ENCODE measurements at regions not wholly inside any gene's neighbourhood (a gene's known extent, or its start where the extent isn't known, plus 50 kb on each side); places are given as distances from the start of the nearest gene placed in this dataset.

- Histone ChIP-seq H3K4me2 (ENCODE audit: low read length) (no peak overlapping the region), H3K4ac (ENCODE audit: low read depth, low read length) (no peak overlapping the region), H3K9me3 (ENCODE audit: insufficient read depth, low read depth, low read length) (peaks cover 3% of the 10 kb centered on the region), H3K36me3 (ENCODE audit: control insufficient read depth in 1 of 2, insufficient read depth in 2 of 2, low read length in 2 of 2) (no peaks in the 10 kb centered on the region), H3K23ac (ENCODE audit: low read length) (no peak overlapping the region), H2BK5ac (ENCODE audit: low read depth, low read length, poor library complexity) (no peak overlapping the region), H4K12ac (ENCODE audit: low read depth, low read length) (no peak overlapping the region), H3K9ac (ENCODE audit: low read length) (no peak overlapping the region), H3K14ac (ENCODE audit: low read length) (no peak overlapping the region), H4K8ac (ENCODE audit: low read depth, low read length) (no peak overlapping the region), H3K79me1 (ENCODE audit: low read length) (no peaks in the 10 kb centered on the region), H2BK120ac (ENCODE audit: insufficient read depth, low read length, poor library complexity) (no peak overlapping the region), H3K18ac (ENCODE audit: low read length) (no peak overlapping the region), H2AFZ (ENCODE audit: insufficient read depth, low read length, poor library complexity) (no peak overlapping the region), H3K27ac (ENCODE audit: low read depth, low read length) (no peak overlapping the region), H3K79me2 (ENCODE audit: control insufficient read depth, insufficient read depth, low read length, poor library complexity) (no peaks in the 10 kb centered on the region), H3K27me3 (ENCODE audit: insufficient read depth, low read length) (no peaks in the 10 kb centered on the region), H3K4me3 (ENCODE audit: low read depth, low read length) (no peak overlapping the region), H4K91ac (ENCODE audit: low read depth, low read length) (no peak overlapping the region), H2AK5ac (ENCODE audit: low read length) (no peak overlapping the region), H3K4me1 (ENCODE audit: control insufficient read depth in 1 of 2, insufficient read depth in 2 of 2, low read length in 2 of 2) (no peaks in the 10 kb centered on the region), H2BK12ac (ENCODE audit: low read length) (no peak overlapping the region)
- DNase-seq: peak; percentile 32 to 47
- no CpG with 5 or more reads among the region's 15 CpGs for WGBS (ENCODE audit: extremely low coverage, insufficient coverage, insufficient read length)
Observed at GRCh38 chr16:73730481-73731090, 566.0 kb upstream of the PSMD7 start.

DNA sequence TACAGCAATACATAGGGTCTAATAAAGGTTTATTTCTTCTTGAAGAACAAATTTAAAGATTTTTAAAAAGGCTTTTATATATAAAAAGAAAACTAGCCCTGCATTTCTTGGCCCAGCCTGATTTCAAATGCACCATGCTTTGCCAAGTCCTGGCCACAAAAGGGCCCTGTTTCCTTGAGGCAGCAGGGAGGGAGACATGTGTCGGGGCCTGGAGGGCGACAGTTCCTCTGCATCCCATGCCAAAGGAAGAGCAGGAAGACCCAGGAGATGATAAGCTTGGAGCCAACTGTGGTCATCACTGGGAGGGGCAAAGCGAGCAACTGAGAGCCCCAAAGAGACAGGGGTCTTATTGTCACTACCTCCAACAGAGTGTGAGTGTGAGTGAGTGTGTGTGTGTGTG is 571.5 kb upstream of the PSMD7 start:
- Histone ChIP-seq H3K4ac (ENCODE audit: low read depth, low read length) (no peak overlapping the region), H3K27ac (ENCODE audit: low read depth, low read length) (no peak overlapping the region), H2BK120ac (ENCODE audit: insufficient read depth, low read length, poor library complexity) (no peak overlapping the region), H3K79me2 (ENCODE audit: control insufficient read depth, insufficient read depth, low read length, poor library complexity) (no peaks in the 10 kb centered on the region), H3K14ac (ENCODE audit: low read length) (no peak overlapping the region), H2AK5ac (ENCODE audit: low read length) (no peak overlapping the region), H3K4me3 (ENCODE audit: low read depth, low read length) (no peak overlapping the region), H3K27me3 (ENCODE audit: insufficient read depth, low read length) (no peaks in the 10 kb centered on the region), H2BK5ac (ENCODE audit: low read depth, low read length, poor library complexity) (no peak overlapping the region), H3K9ac (ENCODE audit: low read length) (no peak overlapping the region), H3K4me1 (ENCODE audit: control insufficient read depth in 1 of 2, insufficient read depth in 2 of 2, low read length in 2 of 2) (no peaks in the 10 kb centered on the region), H4K8ac (ENCODE audit: low read depth, low read length) (no peak overlapping the region), H3K18ac (ENCODE audit: low read length) (no peak overlapping the region), H4K12ac (ENCODE audit: low read depth, low read length) (no peak overlapping the region), H2AFZ (ENCODE audit: insufficient read depth, low read length, poor library complexity) (no peak overlapping the region), H2BK12ac (ENCODE audit: low read length) (no peak overlapping the region), H3K79me1 (ENCODE audit: low read length) (no peaks in the 10 kb centered on the region), H4K91ac (ENCODE audit: low read depth, low read length) (no peak overlapping the region), H3K4me2 (ENCODE audit: low read length) (no peak overlapping the region), H3K36me3 (ENCODE audit: control insufficient read depth in 1 of 2, insufficient read depth in 2 of 2, low read length in 2 of 2) (no peaks in the 10 kb centered on the region), H3K9me3 (ENCODE audit: insufficient read depth, low read depth, low read length) (peaks cover 3% of the 10 kb centered on the region), H3K23ac (ENCODE audit: low read length) (no peak overlapping the region)
- DNase-seq: no peak
- WGBS (ENCODE audit: extremely low coverage, insufficient coverage, insufficient read length): no CpG with 5 or more reads among the region's 3 CpGs

- Histone ChIP-seq H3K18ac (ENCODE audit: low read length) (no peak overlapping the region), H2BK12ac (ENCODE audit: low read length) (no peak overlapping the region), H3K79me2 (ENCODE audit: control insufficient read depth, insufficient read depth, low read length, poor library complexity) (no peaks in the 10 kb centered on the region), H3K9ac (ENCODE audit: low read length) (no peak overlapping the region), H4K91ac (ENCODE audit: low read depth, low read length) (no peak overlapping the region), H3K23ac (ENCODE audit: low read length) (no peak overlapping the region), H3K9me3 (ENCODE audit: insufficient read depth, low read depth, low read length) (peaks cover 3% of the 10 kb centered on the region), H3K79me1 (ENCODE audit: low read length) (no peaks in the 10 kb centered on the region), H2AK5ac (ENCODE audit: low read length) (no peak overlapping the region), H3K27ac (ENCODE audit: low read depth, low read length) (no peak overlapping the region), H2AFZ (ENCODE audit: insufficient read depth, low read length, poor library complexity) (no peak overlapping the region), H2BK120ac (ENCODE audit: insufficient read depth, low read length, poor library complexity) (no peak overlapping the region), H3K4ac (ENCODE audit: low read depth, low read length) (no peak overlapping the region), H3K27me3 (ENCODE audit: insufficient read depth, low read length) (no peaks in the 10 kb centered on the region), H4K12ac (ENCODE audit: low read depth, low read length) (no peak overlapping the region), H2BK5ac (ENCODE audit: low read depth, low read length, poor library complexity) (no peak overlapping the region), H3K14ac (ENCODE audit: low read length) (no peak overlapping the region), H3K4me2 (ENCODE audit: low read length) (no peak overlapping the region), H4K8ac (ENCODE audit: low read depth, low read length) (no peak overlapping the region), H3K4me3 (ENCODE audit: low read depth, low read length) (no peak overlapping the region), H3K36me3 (ENCODE audit: control insufficient read depth in 1 of 2, insufficient read depth in 2 of 2, low read length in 2 of 2) (no peaks in the 10 kb centered on the region), H3K4me1 (ENCODE audit: control insufficient read depth in 1 of 2, insufficient read depth in 2 of 2, low read length in 2 of 2) (no peaks in the 10 kb centered on the region)
- no peak for DNase-seq
- no CpG with 5 or more reads among the region's 2 CpGs for WGBS (ENCODE audit: extremely low coverage, insufficient coverage, insufficient read length)
Observed at GRCh38 chr16:73724503-73724902, 572.1 kb upstream of the PSMD7 start.

- no peaks in the 10 kb centered on the region for H3K27me3 ChIP-seq (ENCODE audit: insufficient read depth, low read length)
- no peaks in the 10 kb centered on the region for H3K79me1 ChIP-seq (ENCODE audit: low read length)
- no peak overlapping the region for H4K91ac ChIP-seq (ENCODE audit: low read depth, low read length)
- H3K27ac ChIP-seq (ENCODE audit: low read depth, low read length): no peak overlapping the region
- H2BK120ac ChIP-seq (ENCODE audit: insufficient read depth, low read length, poor library complexity): no peak overlapping the region
- no peak overlapping the region for H4K12ac ChIP-seq (ENCODE audit: low read depth, low read length)
- no CpG with 5 or more reads among the region's 11 CpGs for WGBS (ENCODE audit: extremely low coverage, insufficient coverage, insufficient read length)
- no peak overlapping the region for H3K18ac ChIP-seq (ENCODE audit: low read length)
- no peaks in the 10 kb centered on the region for H3K9me3 ChIP-seq (ENCODE audit: insufficient read depth, low read depth, low read length)
- H3K9ac ChIP-seq (ENCODE audit: low read length): no peak overlapping the region
- no peak overlapping the region for H2BK12ac ChIP-seq (ENCODE audit: low read length)
- DNase-seq: no peak
- no peak overlapping the region for H3K4me3 ChIP-seq (ENCODE audit: low read depth, low read length)
- H2BK5ac ChIP-seq (ENCODE audit: low read depth, low read length, poor library complexity): no peak overlapping the region
- no peak overlapping the region for H3K23ac ChIP-seq (ENCODE audit: low read length)
- H2AK5ac ChIP-seq (ENCODE audit: low read length): no peak overlapping the region
- H4K8ac ChIP-seq (ENCODE audit: low read depth, low read length): no peak overlapping the region
- no peaks in the 10 kb centered on the region for H3K4me1 ChIP-seq (ENCODE audit: control insufficient read depth in 1 of 2, insufficient read depth in 2 of 2, low read length in 2 of 2)
- no peak overlapping the region for H3K4me2 ChIP-seq (ENCODE audit: low read length)
- no peak overlapping the region for H3K14ac ChIP-seq (ENCODE audit: low read length)
- no peaks in the 10 kb centered on the region for H3K79me2 ChIP-seq (ENCODE audit: control insufficient read depth, insufficient read depth, low read length, poor library complexity)
- no peak overlapping the region for H3K4ac ChIP-seq (ENCODE audit: low read depth, low read length)
- H3K36me3 ChIP-seq (ENCODE audit: control insufficient read depth in 1 of 2, insufficient read depth in 2 of 2, low read length in 2 of 2): no peaks in the 10 kb centered on the region
- H2AFZ ChIP-seq (ENCODE audit: insufficient read depth, low read length, poor library complexity): no peak overlapping the region
Observed at GRCh38 chr16:73717266-73717974, 579.2 kb upstream of the PSMD7 start.
